Psoas muscle (tissue), 7 donors: ENCODE measurements at regions not wholly inside any gene's neighbourhood (a gene's known extent, or its start where the extent isn't known, plus 50 kb on each side); places are given as distances from the start of the nearest gene placed in this dataset.

Source experiments
- ATAC-seq, 4 donors: fragments of 200-7000 bp; cut with Tn5 transposase; one replicate each; pipeline ENCODE4 v1.9.1; 2020; ENCODE audit warnings: moderate library complexity in 3 of 4, mild to moderate bottlenecking in 2 of 4
- DNase-seq, 2 donors: peaks; one replicate each; pipeline ENCODE4 v3.0.0-alpha.2; 2020
- H3K27ac ChIP-seq: fragments of 200-600 bp; one replicate; pipeline ENCODE4 v1.8.0; 2022
- H3K27me3 ChIP-seq, 3 donors: fragments of 200-600 bp in 1 of 3; one replicate each; pipeline versions ENCODE4 v1.6.1 to v1.8.0; 2013 to 2022; ENCODE audit warnings: low read length in 2 of 3, mild to moderate bottlenecking in 2 of 3, moderate library complexity in 1 of 3; ENCODE audit not compliant: insufficient read depth in 3 of 3
- H3K36me3 ChIP-seq, 2 donors: fragments of 200-600 bp in 1 of 2; one replicate each; pipeline versions ENCODE4 v1.6.1 to v1.8.0; 2013 to 2022; ENCODE audit warnings: low read depth in 1 of 2, mild to moderate bottlenecking in 1 of 2, moderate library complexity in 1 of 2; ENCODE audit not compliant: insufficient read depth in 1 of 2
- H3K4me1 ChIP-seq: fragments of 200-600 bp; one replicate; pipeline ENCODE4 v1.8.0; 2022
- H3K4me3 ChIP-seq: fragments of 200-600 bp; one replicate; pipeline ENCODE4 v1.8.0; 2022; ENCODE audit warnings: mild to moderate bottlenecking
- H3K9me3 ChIP-seq: fragments of 200-600 bp; one replicate; pipeline ENCODE4 v1.8.0; 2022
- WGBS, 3 donors: extraction: QIAGEN DNeasy Blood & Tissue Kit; methylation state at CpG; one replicate each; pipeline versions ENCODE4 v1.1.6 to v1.1.7; 2013; 5-methylcytosine and 5-hydroxymethylcytosine counted together
- intact Hi-C, 2 donors: fragments of 100-400 bp; cut with DNase I; formaldehyde crosslinking; loops; one replicate each; pipeline versions ENCODE4 v1.11.0 to v1.14.2; 2022
- TF ChIP-seq, protein P1 (sequence below): fragments of 200-600 bp; IDR thresholded peaks from one replicate; pipeline ENCODE4 v1.8.0; 2022; ENCODE audit warnings: antibody characterized with exemption
- donor health status: healthy with polysubstance abuse.
- donor health status: DM: no; HTN: no; CAD: no; lungs with moderate emphysema.
- donor health status: Bipolar disorder and iron deficiency.
- donor health status: healthy.
- donor health status: DM: yes; HTN: yes; CAD: no.
- donor health status: DM: no; HTN: no; CAD: no.
- donor health status: DM: yes; HTN: yes; CAD: no.

DNA sequence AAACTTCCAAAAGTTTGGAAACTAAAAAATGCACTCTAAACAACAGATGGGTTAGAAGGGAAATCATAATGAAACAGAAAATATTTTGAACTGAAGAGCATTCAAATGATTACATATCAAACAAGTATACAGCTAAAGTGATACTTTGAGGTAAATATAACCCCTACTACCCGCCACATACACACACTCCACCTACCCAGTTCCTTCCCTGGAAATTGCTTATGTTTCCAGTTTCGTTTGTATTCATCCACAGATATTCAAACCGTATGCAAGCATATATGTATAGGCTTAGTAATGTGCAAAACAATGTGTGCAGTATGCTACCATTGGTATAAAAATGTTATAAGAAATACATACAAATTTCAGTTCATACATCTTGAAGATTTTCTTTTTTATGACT is 95.5 kb downstream of the SMIM20 start:
- no peak overlapping the region for H3K4me3 ChIP-seq
- no peak for DNase-seq
- H3K27ac ChIP-seq = no peak overlapping the region
- TF ChIP-seq, protein P1, sequence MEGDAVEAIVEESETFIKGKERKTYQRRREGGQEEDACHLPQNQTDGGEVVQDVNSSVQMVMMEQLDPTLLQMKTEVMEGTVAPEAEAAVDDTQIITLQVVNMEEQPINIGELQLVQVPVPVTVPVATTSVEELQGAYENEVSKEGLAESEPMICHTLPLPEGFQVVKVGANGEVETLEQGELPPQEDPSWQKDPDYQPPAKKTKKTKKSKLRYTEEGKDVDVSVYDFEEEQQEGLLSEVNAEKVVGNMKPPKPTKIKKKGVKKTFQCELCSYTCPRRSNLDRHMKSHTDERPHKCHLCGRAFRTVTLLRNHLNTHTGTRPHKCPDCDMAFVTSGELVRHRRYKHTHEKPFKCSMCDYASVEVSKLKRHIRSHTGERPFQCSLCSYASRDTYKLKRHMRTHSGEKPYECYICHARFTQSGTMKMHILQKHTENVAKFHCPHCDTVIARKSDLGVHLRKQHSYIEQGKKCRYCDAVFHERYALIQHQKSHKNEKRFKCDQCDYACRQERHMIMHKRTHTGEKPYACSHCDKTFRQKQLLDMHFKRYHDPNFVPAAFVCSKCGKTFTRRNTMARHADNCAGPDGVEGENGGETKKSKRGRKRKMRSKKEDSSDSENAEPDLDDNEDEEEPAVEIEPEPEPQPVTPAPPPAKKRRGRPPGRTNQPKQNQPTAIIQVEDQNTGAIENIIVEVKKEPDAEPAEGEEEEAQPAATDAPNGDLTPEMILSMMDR = no peak
- no peaks in the 10 kb centered on the region for H3K36me3 ChIP-seq
- intact Hi-C loops = no loop called here
- peaks cover 19% of the 10 kb centered on the region for H3K9me3 ChIP-seq
- no peaks in the 10 kb centered on the region for H3K4me1 ChIP-seq
- WGBS, 3 donors = 87 to 91% (median 90%) methylated on average over 3 of the region's 3 CpGs
- ATAC-seq = no peak
- H3K27me3 ChIP-seq = no peaks in the 10 kb centered on the region

DNA sequence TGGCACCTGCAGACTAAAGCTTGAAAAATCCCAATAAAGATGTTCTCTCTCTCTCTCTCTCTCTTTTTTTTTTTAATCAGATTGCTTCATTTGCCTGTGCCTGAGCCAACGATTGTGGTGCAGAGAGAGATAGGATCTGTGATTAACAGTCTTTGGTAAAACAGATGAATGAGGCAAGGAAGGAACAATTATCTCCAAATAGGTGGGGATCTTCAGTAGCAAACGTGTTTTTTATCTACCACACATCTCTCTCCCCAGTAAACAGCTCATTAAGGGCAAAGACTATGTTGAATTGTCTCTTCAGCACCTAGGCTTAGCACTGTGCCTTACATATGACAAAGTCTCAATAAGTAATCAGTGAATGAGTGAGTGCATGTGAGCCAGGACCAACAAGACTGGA is 96.3 kb downstream of the SMIM20 start:
- no peak overlapping the region for H3K4me3 ChIP-seq

DNA sequence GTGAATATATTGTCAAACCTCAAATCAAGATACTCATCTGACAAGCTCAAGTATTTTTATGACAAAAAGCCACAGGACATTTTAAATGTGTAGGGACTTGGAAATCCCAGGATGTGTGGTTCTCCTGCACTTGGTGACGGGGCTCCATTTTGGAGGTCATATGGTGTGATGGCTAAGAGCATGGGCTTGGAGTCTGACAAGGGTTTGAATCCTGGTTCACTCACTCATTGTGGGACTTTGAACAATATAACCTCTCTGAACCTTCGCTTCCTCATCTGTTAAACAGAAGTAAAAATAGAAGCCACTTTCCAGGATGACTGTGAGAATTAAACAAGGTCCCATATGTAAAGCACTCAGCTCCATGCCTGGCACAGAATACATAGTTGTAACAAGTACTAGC is 99.6 kb downstream of the SMIM20 start:
- no peaks in the 10 kb centered on the region for H3K4me1 ChIP-seq
- no peak overlapping the region for H3K27ac ChIP-seq
- H3K36me3 ChIP-seq = no peaks in the 10 kb centered on the region
- no peaks in the 10 kb centered on the region for H3K27me3 ChIP-seq
- intact Hi-C loops = no loop called here
- H3K4me3 ChIP-seq = no peak overlapping the region
- peaks cover 10% of the 10 kb centered on the region for H3K9me3 ChIP-seq
- DNase-seq (no peak), ATAC-seq (no peak)
- WGBS, 3 donors = 0% methylated on average over 2 of the region's 2 CpGs
- TF ChIP-seq, protein P1 = no peak

More for the DNA sequence above, 96.3 kb downstream of the SMIM20 start:
- no peak for DNase-seq
- Histone ChIP-seq H3K27me3 (no peaks in the 10 kb centered on the region), H3K27ac (no peak overlapping the region), H3K9me3 (peaks cover 19% of the 10 kb centered on the region), H3K4me1 (no peaks in the 10 kb centered on the region), H3K36me3 (no peaks in the 10 kb centered on the region)
- WGBS, 3 donors = 38 to 42% (median 39%) methylated on average over 2 of the region's 2 CpGs
- no peak for ATAC-seq
- TF ChIP-seq, protein P1 = no peak
- intact Hi-C loops = no loop called here

DNA sequence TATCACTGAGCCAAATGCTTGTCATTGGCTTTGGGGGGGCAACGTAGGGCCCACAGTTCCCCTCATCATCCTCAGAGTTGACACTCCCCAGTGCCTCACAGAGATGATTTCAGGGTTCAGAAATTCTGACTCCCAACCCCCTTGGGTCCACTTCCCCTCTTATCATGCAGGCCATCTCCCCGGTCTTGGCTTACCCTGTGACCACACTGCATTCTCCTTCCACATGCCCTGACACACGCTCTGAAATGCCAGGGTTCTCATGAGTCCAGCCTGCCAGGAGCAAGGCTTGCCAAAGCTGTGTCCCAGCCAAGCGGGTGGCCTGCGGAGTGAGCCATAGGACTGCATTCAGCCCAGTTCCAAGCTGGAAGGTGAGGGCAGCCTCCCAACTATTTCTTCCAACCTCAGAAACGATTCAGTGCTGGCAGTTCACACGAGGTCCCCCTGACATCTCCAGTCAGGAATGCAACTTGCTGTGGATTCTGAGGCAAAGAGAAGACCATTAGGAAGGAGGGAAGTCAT is 101.2 kb downstream of the SMIM20 start:
- Histone ChIP-seq H3K4me3 (no peak overlapping the region), H3K27ac (no peak overlapping the region), H3K36me3 (no peaks in the 10 kb centered on the region), H3K27me3 (no peaks in the 10 kb centered on the region), H3K4me1 (no peaks in the 10 kb centered on the region), H3K9me3 (no peaks in the 10 kb centered on the region)
- 15 to 21% (median 20%) methylated on average over 7 of the region's 7 CpGs for whole genome bisulfite sequencing, 3 donors
- TF ChIP-seq, protein P1 = no peak
- ATAC-seq (peak; percentile 55 to 90 (median 77)), DNase-seq (peak; percentile 82 to 85)
- intact Hi-C loops = no loop called here

DNA sequence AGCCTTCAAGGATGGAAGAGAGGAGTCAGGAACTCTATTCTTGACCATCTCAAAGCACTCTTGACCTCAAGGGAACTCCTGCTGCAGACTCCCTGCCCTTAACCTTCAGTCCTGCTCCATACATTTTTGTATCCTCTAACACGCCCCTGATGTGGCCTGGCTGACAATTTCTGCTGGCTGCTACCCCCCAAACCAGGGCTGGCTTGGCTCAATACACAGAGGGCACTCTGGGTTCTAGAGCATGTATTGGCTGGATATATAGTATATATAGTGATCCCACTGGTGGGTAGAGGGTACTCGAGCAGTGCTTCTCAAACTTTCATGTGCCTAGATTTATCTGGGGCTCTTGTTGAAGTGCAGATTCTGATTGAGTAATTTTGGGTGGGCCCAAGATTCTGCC is 101.9 kb downstream of the SMIM20 start:
- Histone ChIP-seq H3K4me3 (no peak overlapping the region), H3K36me3 (no peaks in the 10 kb centered on the region), H3K9me3 (no peaks in the 10 kb centered on the region), H3K27me3 (no peaks in the 10 kb centered on the region), H3K4me1 (no peaks in the 10 kb centered on the region), H3K27ac (no peak overlapping the region)
- TF ChIP-seq, protein P1 = no peak
- no peak for DNase-seq
- ATAC-seq = no peak
- intact Hi-C loops = no loop called here
- 89 to 96% (median 95%) methylated on average over 2 of the region's 2 CpGs for whole genome bisulfite sequencing, 3 donors
